ENCODE measurements at regions not wholly inside any gene's neighbourhood (a gene's known extent, or its start where the extent isn't known, plus 50 kb on each side); places are given as distances from the start of the nearest gene placed in this dataset.

- Histone ChIP-seq H3K36me3 (ENCODE audit: control insufficient read depth, insufficient read depth, low read length) (no peaks in the 10 kb centered on the region), H3K4me3 (ENCODE audit: low read depth, low read length) (no peak overlapping the region), H3K27me3 (ENCODE audit: control insufficient read depth, insufficient read depth, low read length) (no peaks in the 10 kb centered on the region)
- no peak for TF ChIP-seq CTCF (IDR thresholded peaks at IDR 0.05; ENCODE audit: insufficient read depth, low read length, poor library complexity, severe bottlenecking)
- DNase-seq (ENCODE audit: low read depth), result no peak
Measured at GRCh38 chr1:98034505-98034904, 113.7 kb upstream of the DPYD start.

- no peak for DNase-seq (ENCODE audit: low read depth)
- TF ChIP-seq CTCF (IDR thresholded peaks at IDR 0.05; ENCODE audit: insufficient read depth, low read length, poor library complexity, severe bottlenecking), result no peak
- Histone ChIP-seq H3K36me3 (ENCODE audit: control insufficient read depth, insufficient read depth, low read length) (no peaks in the 10 kb centered on the region), H3K27me3 (ENCODE audit: control insufficient read depth, insufficient read depth, low read length) (no peaks in the 10 kb centered on the region), H3K4me3 (ENCODE audit: low read depth, low read length) (no peak overlapping the region)
Measured at GRCh38 chr1:98032958-98033357, 112.1 kb upstream of the DPYD start.

GRCh38 chr1:98030976-98031375 lies 110.1 kb upstream of the DPYD start:
- DNase-seq (ENCODE audit: low read depth), result no peak
- Histone ChIP-seq H3K27me3 (ENCODE audit: control insufficient read depth, insufficient read depth, low read length) (no peaks in the 10 kb centered on the region), H3K36me3 (ENCODE audit: control insufficient read depth, insufficient read depth, low read length) (no peaks in the 10 kb centered on the region), H3K4me3 (ENCODE audit: low read depth, low read length) (no peak overlapping the region)
- no peak for TF ChIP-seq CTCF (IDR thresholded peaks at IDR 0.05; ENCODE audit: insufficient read depth, low read length, poor library complexity, severe bottlenecking)

- TF ChIP-seq CTCF (IDR thresholded peaks at IDR 0.05; ENCODE audit: insufficient read depth, low read length, poor library complexity, severe bottlenecking), result no peak
- Histone ChIP-seq H3K36me3 (ENCODE audit: control insufficient read depth, insufficient read depth, low read length) (no peaks in the 10 kb centered on the region), H3K4me3 (ENCODE audit: low read depth, low read length) (no peak overlapping the region), H3K27me3 (ENCODE audit: control insufficient read depth, insufficient read depth, low read length) (no peaks in the 10 kb centered on the region)
- DNase-seq (ENCODE audit: low read depth), result no peak
Measured at GRCh38 chr1:98030483-98030882, 109.6 kb upstream of the DPYD start.

GRCh38 chr1:98028800-98029199 lies 108.0 kb upstream of the DPYD start:
- no peak for DNase-seq (ENCODE audit: low read depth)
- Histone ChIP-seq H3K27me3 (ENCODE audit: control insufficient read depth, insufficient read depth, low read length) (no peaks in the 10 kb centered on the region), H3K4me3 (ENCODE audit: low read depth, low read length) (no peak overlapping the region), H3K36me3 (ENCODE audit: control insufficient read depth, insufficient read depth, low read length) (no peaks in the 10 kb centered on the region)
- no peak for TF ChIP-seq CTCF (IDR thresholded peaks at IDR 0.05; ENCODE audit: insufficient read depth, low read length, poor library complexity, severe bottlenecking)

- no peak for DNase-seq (ENCODE audit: low read depth)
- no peak for TF ChIP-seq CTCF (IDR thresholded peaks at IDR 0.05; ENCODE audit: insufficient read depth, low read length, poor library complexity, severe bottlenecking)
- no peak overlapping the region for H3K4me3 ChIP-seq (ENCODE audit: low read depth, low read length)
- H3K36me3 ChIP-seq (ENCODE audit: control insufficient read depth, insufficient read depth, low read length), result no peaks in the 10 kb centered on the region
- H3K27me3 ChIP-seq (ENCODE audit: control insufficient read depth, insufficient read depth, low read length), result no peaks in the 10 kb centered on the region
Measured at GRCh38 chr1:98027103-98027705, 106.4 kb upstream of the DPYD start.

All from kidney epithelial cell (primary cell).